IMR-90 (cell line): ENCODE measurements at regions not wholly inside any gene's neighbourhood (a gene's known extent, or its start where the extent isn't known, plus 50 kb on each side); places are given as distances from the start of the nearest gene placed in this dataset.

Source experiments
- ATAC-seq: fragments of 200-7000 bp; cut with Tn5 transposase; 2 replicates; pipeline ENCODE4 v1.9.1; 2020; ENCODE audit warnings: low read depth, mild to moderate bottlenecking, moderate library complexity
- BruUV-seq: library from RNA; stranded (reverse); fragments of 400-500 nt; replicated peaks from 2 replicates; lab custom pipeline; 2021; lab: Mats Ljungman, UMichigan
- CTCF ChIA-PET: fragments of 300-600 bp; formaldehyde crosslinking; extraction: SDS; loops from one replicate; lab custom pipeline; 2021; ENCODE audit warnings: antibody characterized with exemption; lab: Yijun Ruan, JAX
- POLR2A ChIA-PET: fragments of 300-600 bp; sonication (Branson Sonifier 250); formaldehyde crosslinking; loops from one replicate; lab custom pipeline; 2022; ENCODE audit warnings: antibody characterized with exemption; ENCODE audit not compliant: unreplicated experiment; lab: Charles Lee
- DNase-seq: peaks from one replicate; pipeline ENCODE4 v3.0.0; 2013
- H2AFZ ChIP-seq: replicated peaks from 2 replicates; pipeline ENCODE3; 2013; ENCODE audit warnings: low read length, mild to moderate bottlenecking; ENCODE audit not compliant: poor library complexity
- H2AK5ac ChIP-seq: 2 replicates; pipeline ENCODE4 v1.6.1; 2013; ENCODE audit warnings: low read depth, low read length, inconsistent platforms
- H2AK9ac ChIP-seq: replicated peaks from 2 replicates; pipeline ENCODE3; 2013; ENCODE audit warnings: mild to moderate bottlenecking, low read depth, low read length, moderate library complexity; ENCODE audit not compliant: poor library complexity
- H2BK120ac ChIP-seq: 2 replicates; pipeline ENCODE4 v1.6.1; 2013; ENCODE audit warnings: low read depth, low read length, inconsistent platforms
- H2BK15ac ChIP-seq: 3 replicates; pipeline ENCODE4 v1.6.1; 2013; ENCODE audit warnings: low read depth, low read length, inconsistent platforms
- H2BK20ac ChIP-seq: 2 replicates; pipeline ENCODE4 v1.6.1; 2013; ENCODE audit warnings: low read depth, mild to moderate bottlenecking, inconsistent platforms, low read length, moderate library complexity
- H2BK5ac ChIP-seq: 2 replicates; pipeline ENCODE4 v1.6.1; 2013; ENCODE audit warnings: mild to moderate bottlenecking, low read depth, low read length, inconsistent platforms; ENCODE audit not compliant: poor library complexity, severe bottlenecking
- H3K14ac ChIP-seq: replicated peaks from 2 replicates; pipeline ENCODE4 v1.6.1; 2013; ENCODE audit warnings: low read depth, low read length, inconsistent platforms
- H3K18ac ChIP-seq: 2 replicates; pipeline ENCODE4 v1.6.1; 2013; ENCODE audit warnings: low read depth, low read length, control low read depth
- H3K23ac ChIP-seq: 2 replicates; pipeline ENCODE4 v1.6.1; 2013; ENCODE audit warnings: low read depth, low read length, inconsistent platforms
- H3K27ac ChIP-seq: 2 replicates; pipeline ENCODE4 v1.5.1; 2013; ENCODE audit warnings: mild to moderate bottlenecking, control low read depth, low read length; ENCODE audit not compliant: insufficient read depth
- H3K27me3 ChIP-seq: 2 replicates; pipeline ENCODE4 v1.6.1; 2013; ENCODE audit warnings: low read length; ENCODE audit not compliant: control insufficient read depth, insufficient read depth
- H3K36me3 ChIP-seq: 2 replicates; pipeline ENCODE4 v1.6.1; 2013; ENCODE audit warnings: low read length, mixed read lengths; ENCODE audit not compliant: control insufficient read depth, insufficient read depth
- H3K4ac ChIP-seq: 2 replicates; pipeline ENCODE4 v1.6.1; 2013; ENCODE audit warnings: low read depth, low read length, inconsistent platforms
- H3K4me1 ChIP-seq: 2 replicates; pipeline ENCODE4 v1.6.1; 2013; ENCODE audit warnings: low read length, mixed read lengths; ENCODE audit not compliant: control insufficient read depth, insufficient read depth
- H3K4me2 ChIP-seq: 2 replicates; pipeline ENCODE4 v1.6.1; 2013; ENCODE audit warnings: low read depth, mild to moderate bottlenecking, control low read depth, low read length, moderate library complexity
- H3K4me3 ChIP-seq: 2 replicates; pipeline ENCODE4 v1.5.1; 2013; ENCODE audit warnings: low read depth, mild to moderate bottlenecking, control low read depth, low read length, moderate library complexity; ENCODE audit not compliant: insufficient read depth
- H3K56ac ChIP-seq: 2 replicates; pipeline ENCODE4 v1.6.1; 2013; ENCODE audit warnings: low read length, inconsistent platforms; ENCODE audit not compliant: insufficient read depth; ENCODE audit errors: extremely low read depth
- H3K79me1 ChIP-seq, 2 experiments: 2 replicates each; pipeline ENCODE4 v1.6.1; 2013; ENCODE audit warnings: low read length in 2 of 2, inconsistent platforms in 1 of 2, low read depth in 1 of 2
- H3K9ac ChIP-seq: 2 replicates; pipeline ENCODE4 v1.6.1; 2013; ENCODE audit warnings: low read depth, low read length, control low read depth
- H3K9me1 ChIP-seq: 2 replicates; pipeline ENCODE4 v1.6.1; 2013; ENCODE audit warnings: low read length, inconsistent platforms; ENCODE audit not compliant: insufficient read depth
- H3K9me3 ChIP-seq: 2 replicates; pipeline ENCODE4 v1.6.1; 2013; ENCODE audit warnings: low read length; ENCODE audit not compliant: control insufficient read depth, insufficient read depth
- H4K20me1 ChIP-seq: 2 replicates; pipeline ENCODE4 v1.6.1; 2013; ENCODE audit warnings: low read length, inconsistent platforms; ENCODE audit not compliant: insufficient read depth
- H4K5ac ChIP-seq: 2 replicates; pipeline ENCODE4 v1.6.1; 2013; ENCODE audit warnings: mild to moderate bottlenecking, low read depth, low read length, control low read depth
- H4K8ac ChIP-seq, 2 experiments: 2 replicates each; pipeline ENCODE4 v1.6.1; 2013; ENCODE audit warnings: low read depth in 2 of 2, low read length in 2 of 2, control low read depth in 1 of 2, inconsistent platforms in 1 of 2
- H4K91ac ChIP-seq: 2 replicates; pipeline ENCODE4 v1.6.1; 2013; ENCODE audit warnings: low read depth, low read length, inconsistent platforms; ENCODE audit not compliant: insufficient read depth
- BHLHE40 ChIP-seq: fragments of 150-350 bp; IDR thresholded peaks from 2 replicates; pipeline ENCODE4 v1.6.1; 2016; ENCODE audit warnings: mild to moderate bottlenecking, low read depth, low read length
- CEBPB ChIP-seq: IDR thresholded peaks from 2 replicates; pipeline ENCODE4 v1.6.1; 2012; ENCODE audit warnings: low read depth, low read length, improper control_type of control experiment
- CHD1 ChIP-seq: IDR thresholded peaks from 2 replicates; pipeline ENCODE4 v1.6.1; 2012; ENCODE audit warnings: low read depth, low read length, improper control_type of control experiment
- FOS ChIP-seq: fragments of 150-350 bp; IDR thresholded peaks from 2 replicates; pipeline ENCODE4 v1.6.1; 2016; ENCODE audit warnings: low read depth, low read length
- MAFK ChIP-seq: IDR thresholded peaks from 2 replicates; pipeline ENCODE4 v1.6.1; 2012; ENCODE audit warnings: low read depth, low read length, improper control_type of control experiment
- MAZ ChIP-seq: IDR thresholded peaks from 2 replicates; pipeline ENCODE4 v1.6.1; 2012; ENCODE audit warnings: low read depth, mild to moderate bottlenecking, low read length, improper control_type of control experiment, moderate library complexity, borderline replicate concordance
- MXI1 ChIP-seq: IDR thresholded peaks from 2 replicates; pipeline ENCODE4 v1.6.1; 2012; ENCODE audit warnings: low read depth, mild to moderate bottlenecking, low read length, moderate library complexity, borderline replicate concordance
- NFE2L2 ChIP-seq: fragments of 150-350 bp; IDR thresholded peaks from 2 replicates; pipeline ENCODE4 v1.6.1; 2016; ENCODE audit warnings: low read depth, mild to moderate bottlenecking, low read length
- POLR2A ChIP-seq: IDR thresholded peaks from 2 replicates; pipeline ENCODE4 v1.6.1; 2012; ENCODE audit warnings: mild to moderate bottlenecking, low read depth, low read length
- RAD21 ChIP-seq: IDR thresholded peaks from 2 replicates; pipeline ENCODE4 v1.6.1; 2012; ENCODE audit warnings: low read length, improper control_type of control experiment
- RCOR1 ChIP-seq: IDR thresholded peaks from 2 replicates; pipeline ENCODE4 v1.6.1; 2012; ENCODE audit warnings: mild to moderate bottlenecking, low read length, improper control_type of control experiment; ENCODE audit not compliant: insufficient replicate concordance
- RFX5 ChIP-seq: IDR thresholded peaks from 2 replicates; pipeline ENCODE4 v1.8.0; 2012; ENCODE audit warnings: low read depth, mild to moderate bottlenecking, low read length, moderate library complexity
- SMC3 ChIP-seq: fragments of 150-350 bp; IDR thresholded peaks from 2 replicates; pipeline ENCODE4 v1.6.1; 2016; ENCODE audit warnings: low read depth, mild to moderate bottlenecking, antibody characterized with exemption, low read length, moderate library complexity
- WGBS, 2 experiments: methylation state at CpG; one replicate each; pipeline versions ENCODE4 v1.1.5 to v1.1.7; 2013; ENCODE audit warnings: missing lambda C conversion rate in 2 of 2; ENCODE audit not compliant: insufficient read length in 1 of 2; ENCODE audit errors: extremely low coverage in 2 of 2; 5-methylcytosine and 5-hydroxymethylcytosine counted together
- dilution Hi-C: fragments of 300-500 bp; cut with HindIII; formaldehyde crosslinking; loops from one replicate; pipeline ENCODE4 v1.14.3; 2018; ENCODE audit warnings: low sequenced_read_pairs; ENCODE audit not compliant: unreplicated experiment
- in situ Hi-C: fragments of 300-500 bp; cut with MboI; formaldehyde crosslinking; loops from 3 replicates; pipeline ENCODE4 v1.14.3; 2019; ENCODE audit warnings: low sequenced_read_pairs, inconsistent platforms, mixed read lengths
- intact Hi-C: fragments of 100-400 bp; cut with micrococcal nuclease; formaldehyde crosslinking; loops from 2 replicates; pipeline ENCODE4 v1.10.0; 2022
- TF ChIP-seq, protein P1 (sequence below): fragments of 150-350 bp; IDR thresholded peaks from 2 replicates; pipeline ENCODE4 v1.6.1; 2016; ENCODE audit warnings: low read depth, mild to moderate bottlenecking, low read length, moderate library complexity, borderline replicate concordance
- TF ChIP-seq, protein P2 (sequence below): fragments of 150-350 bp; IDR thresholded peaks from 2 replicates; pipeline ENCODE4 v1.6.1; 2017; ENCODE audit warnings: mild to moderate bottlenecking, antibody characterized with exemption, low read length, low read depth
- TF ChIP-seq, protein P3 (sequence below): conservative IDR thresholded peaks from 2 replicates; pipeline ENCODE4 v1.5.1; 2012; ENCODE audit warnings: mild to moderate bottlenecking, low read depth, low read length, improper control_type of control experiment

DNA sequence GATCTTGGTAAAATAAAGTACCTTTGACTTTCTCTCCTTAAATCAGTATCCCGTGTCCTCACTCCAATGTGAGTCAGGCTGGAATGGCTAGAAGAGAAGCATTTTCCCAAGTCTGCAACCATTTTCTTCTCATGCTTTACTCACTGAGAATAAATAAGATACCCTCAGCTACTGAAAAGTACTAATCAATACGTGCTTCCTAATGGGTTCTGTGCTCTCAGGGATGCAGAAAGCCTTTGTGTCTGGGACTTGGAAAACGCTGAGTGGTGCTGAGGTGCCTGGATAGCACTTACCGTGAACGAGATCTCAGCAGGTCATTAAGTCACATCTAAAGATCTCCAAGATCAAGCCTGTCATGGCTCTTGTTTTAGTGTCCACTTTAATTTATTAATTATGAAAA lies 672.3 kb upstream of the C16orf82 start:
- dilution Hi-C loops = no loop called here
- Histone ChIP-seq H3K23ac (no peak overlapping the region), H3K56ac (no peak overlapping the region), H3K9ac (no peak overlapping the region), H4K5ac (no peak overlapping the region), H3K4me1 (no peaks in the 10 kb centered on the region), H3K79me1 (no peaks in the 10 kb centered on the region), H3K27me3 (no peaks in the 10 kb centered on the region), H3K27ac (no peak overlapping the region), H2AK9ac (no peak overlapping the region), H3K4ac (no peak overlapping the region), H3K9me1 (no peaks in the 10 kb centered on the region), H3K4me2 (no peak overlapping the region), H2BK120ac (no peak overlapping the region), H3K4me3 (no peak overlapping the region), H3K36me3 (no peaks in the 10 kb centered on the region), H4K8ac (no peak overlapping the region), H2BK5ac (no peak overlapping the region), H4K20me1 (no peaks in the 10 kb centered on the region), H3K9me3 (peaks cover 5% of the 10 kb centered on the region; the same call in 1 of the 2 replicates), H3K14ac (no peak overlapping the region), H2BK20ac (no peak overlapping the region), H2BK15ac (no peak overlapping the region), H3K18ac (no peak overlapping the region), H2AK5ac (no peak overlapping the region), H2AFZ (no peak overlapping the region), H4K91ac (no peak overlapping the region)
- BruUV-seq = no TSS peak
- ChIA-PET CTCF (no interaction called here), POLR2A (no interaction called here)
- ATAC-seq (no peak), DNase-seq (no peak)
- WGBS, 2 experiments = no CpG with 5 or more reads among the region's 5 CpGs
- intact Hi-C loops = no loop called here
- in situ Hi-C loops = no loop called here
- no peak for TF ChIP-seq RFX5
- no peak for TF ChIP-seq MAZ
- TF ChIP-seq MAFK = no peak
- no peak for TF ChIP-seq RCOR1
- TF ChIP-seq BHLHE40 = no peak
- TF ChIP-seq, protein P1, sequence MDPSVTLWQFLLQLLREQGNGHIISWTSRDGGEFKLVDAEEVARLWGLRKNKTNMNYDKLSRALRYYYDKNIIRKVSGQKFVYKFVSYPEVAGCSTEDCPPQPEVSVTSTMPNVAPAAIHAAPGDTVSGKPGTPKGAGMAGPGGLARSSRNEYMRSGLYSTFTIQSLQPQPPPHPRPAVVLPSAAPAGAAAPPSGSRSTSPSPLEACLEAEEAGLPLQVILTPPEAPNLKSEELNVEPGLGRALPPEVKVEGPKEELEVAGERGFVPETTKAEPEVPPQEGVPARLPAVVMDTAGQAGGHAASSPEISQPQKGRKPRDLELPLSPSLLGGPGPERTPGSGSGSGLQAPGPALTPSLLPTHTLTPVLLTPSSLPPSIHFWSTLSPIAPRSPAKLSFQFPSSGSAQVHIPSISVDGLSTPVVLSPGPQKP = no peak
- TF ChIP-seq FOS = no peak
- no peak for TF ChIP-seq POLR2A
- no peak for TF ChIP-seq CEBPB
- no peak for TF ChIP-seq SMC3
- no peak for TF ChIP-seq RAD21
- TF ChIP-seq, protein P2, sequence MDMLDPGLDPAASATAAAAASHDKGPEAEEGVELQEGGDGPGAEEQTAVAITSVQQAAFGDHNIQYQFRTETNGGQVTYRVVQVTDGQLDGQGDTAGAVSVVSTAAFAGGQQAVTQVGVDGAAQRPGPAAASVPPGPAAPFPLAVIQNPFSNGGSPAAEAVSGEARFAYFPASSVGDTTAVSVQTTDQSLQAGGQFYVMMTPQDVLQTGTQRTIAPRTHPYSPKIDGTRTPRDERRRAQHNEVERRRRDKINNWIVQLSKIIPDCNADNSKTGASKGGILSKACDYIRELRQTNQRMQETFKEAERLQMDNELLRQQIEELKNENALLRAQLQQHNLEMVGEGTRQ = no peak
- no peak for TF ChIP-seq MXI1
- no peak for TF ChIP-seq NFE2L2
- TF ChIP-seq, protein P3, sequence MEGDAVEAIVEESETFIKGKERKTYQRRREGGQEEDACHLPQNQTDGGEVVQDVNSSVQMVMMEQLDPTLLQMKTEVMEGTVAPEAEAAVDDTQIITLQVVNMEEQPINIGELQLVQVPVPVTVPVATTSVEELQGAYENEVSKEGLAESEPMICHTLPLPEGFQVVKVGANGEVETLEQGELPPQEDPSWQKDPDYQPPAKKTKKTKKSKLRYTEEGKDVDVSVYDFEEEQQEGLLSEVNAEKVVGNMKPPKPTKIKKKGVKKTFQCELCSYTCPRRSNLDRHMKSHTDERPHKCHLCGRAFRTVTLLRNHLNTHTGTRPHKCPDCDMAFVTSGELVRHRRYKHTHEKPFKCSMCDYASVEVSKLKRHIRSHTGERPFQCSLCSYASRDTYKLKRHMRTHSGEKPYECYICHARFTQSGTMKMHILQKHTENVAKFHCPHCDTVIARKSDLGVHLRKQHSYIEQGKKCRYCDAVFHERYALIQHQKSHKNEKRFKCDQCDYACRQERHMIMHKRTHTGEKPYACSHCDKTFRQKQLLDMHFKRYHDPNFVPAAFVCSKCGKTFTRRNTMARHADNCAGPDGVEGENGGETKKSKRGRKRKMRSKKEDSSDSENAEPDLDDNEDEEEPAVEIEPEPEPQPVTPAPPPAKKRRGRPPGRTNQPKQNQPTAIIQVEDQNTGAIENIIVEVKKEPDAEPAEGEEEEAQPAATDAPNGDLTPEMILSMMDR = no peak
- TF ChIP-seq CHD1 = no peak
